MCF 10A (cell line): ENCODE measurements at regions not wholly inside any gene's neighbourhood (a gene's known extent, or its start where the extent isn't known, plus 50 kb on each side); places are given as distances from the start of the nearest gene placed in this dataset.

Experiments used
- BruUV-seq: library from RNA; stranded (reverse); fragments of 400-500 nt; replicated peaks from 2 replicates; lab custom pipeline; 2021; lab: Mats Ljungman, UMichigan
- CTCF ChIA-PET: fragments of 300-600 bp; sonication (Branson Sonifier 250); formaldehyde crosslinking; extraction: SDS; loops from one replicate; lab custom pipeline; 2021; ENCODE audit warnings: antibody characterized with exemption, inconsistent platforms; lab: Yijun Ruan, JAX
- POLR2A ChIA-PET: fragments of 300-600, 350-650 bp; sonication (Branson Sonifier 250); formaldehyde crosslinking; extraction: SDS; loops from one replicate; lab custom pipeline; 2020; ENCODE audit warnings: antibody characterized with exemption, inconsistent platforms; lab: Yijun Ruan, JAX
- DNase-seq: peaks from one replicate; pipeline ENCODE4 v3.0.0-alpha.2; 2018; ENCODE audit not compliant: unreplicated experiment
- H3K27ac Mint-ChIP-seq: one replicate; pipeline ENCODE4 v1.8.0; 2022; ENCODE audit warnings: mild to moderate bottlenecking, low read depth, mixed read lengths; ENCODE audit not compliant: unreplicated experiment
- H3K27me3 Mint-ChIP-seq: one replicate; pipeline ENCODE4 v1.8.0; 2022; ENCODE audit warnings: mixed read lengths; ENCODE audit not compliant: insufficient read depth, unreplicated experiment
- H3K36me3 Mint-ChIP-seq: one replicate; pipeline ENCODE4 v1.8.0; 2022; ENCODE audit warnings: mild to moderate bottlenecking, moderate library complexity, mixed read lengths; ENCODE audit not compliant: insufficient read depth, unreplicated experiment
- H3K4me1 Mint-ChIP-seq: one replicate; pipeline ENCODE4 v1.8.0; 2022; ENCODE audit warnings: mixed read lengths; ENCODE audit not compliant: insufficient read depth, unreplicated experiment
- H3K4me3 Mint-ChIP-seq: one replicate; pipeline ENCODE4 v1.8.0; 2022; ENCODE audit warnings: mild to moderate bottlenecking, moderate library complexity, mixed read lengths; ENCODE audit not compliant: unreplicated experiment
- H3K9me3 Mint-ChIP-seq: one replicate; pipeline ENCODE4 v1.8.0; 2022; ENCODE audit warnings: mixed read lengths; ENCODE audit not compliant: unreplicated experiment
- intact Hi-C: fragments of 100-400 bp; cut with micrococcal nuclease; formaldehyde crosslinking; loops from 2 replicates; pipeline ENCODE4 v1.14.1; 2022
- TF ChIP-seq, protein P1 (sequence below): fragments of 200-600 bp; IDR thresholded peaks from one replicate; pipeline ENCODE4 v1.8.0; 2022; ENCODE audit warnings: antibody characterized with exemption, mild to moderate bottlenecking; ENCODE audit not compliant: unreplicated experiment

DNA sequence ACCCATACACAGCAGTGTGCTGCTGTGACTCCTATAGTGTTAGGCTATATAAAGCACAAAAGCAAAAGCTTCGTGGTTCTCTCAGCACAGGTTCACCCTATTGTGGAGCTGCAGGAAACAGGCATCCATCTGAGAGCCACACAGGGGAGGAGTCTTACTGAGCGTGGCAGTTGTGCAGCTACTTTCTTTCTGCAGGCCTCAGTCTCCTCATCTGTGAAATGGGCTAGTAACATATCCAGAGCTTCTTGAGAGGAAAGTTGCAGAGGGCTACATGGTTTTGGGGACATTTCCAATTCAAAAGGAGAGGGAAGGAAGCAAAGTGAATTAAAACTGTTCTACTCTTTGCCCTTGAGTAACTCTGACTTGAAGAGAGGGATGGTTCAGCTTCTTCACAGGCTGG is 142.0 kb downstream of the FOXD2 start:
- Mint-ChIP-seq H3K9me3 (no peaks in the 10 kb centered on the region), H3K4me1 (peaks cover 26% of the 10 kb centered on the region), H3K27ac (no peak overlapping the region), H3K27me3 (no peaks in the 10 kb centered on the region), H3K36me3 (no peaks in the 10 kb centered on the region), H3K4me3 (no peak overlapping the region)
- no peak for DNase-seq
- CTCF ChIA-PET: interaction anchor here (0.6 to 2.3 kb wide), 9 partner anchors 9 to 191 kb away, joined by 3 to 20 read pairs (median 4); no protein-coding TSS in a partner anchor
- intact Hi-C loops: no loop called here
- POLR2A ChIA-PET: interaction anchor here (0.5 to 1.2 kb wide), 3 partner anchors 10 to 113 kb away, joined by 3 to 4 read pairs (median 3); no protein-coding TSS in a partner anchor
- TF ChIP-seq, protein P1, sequence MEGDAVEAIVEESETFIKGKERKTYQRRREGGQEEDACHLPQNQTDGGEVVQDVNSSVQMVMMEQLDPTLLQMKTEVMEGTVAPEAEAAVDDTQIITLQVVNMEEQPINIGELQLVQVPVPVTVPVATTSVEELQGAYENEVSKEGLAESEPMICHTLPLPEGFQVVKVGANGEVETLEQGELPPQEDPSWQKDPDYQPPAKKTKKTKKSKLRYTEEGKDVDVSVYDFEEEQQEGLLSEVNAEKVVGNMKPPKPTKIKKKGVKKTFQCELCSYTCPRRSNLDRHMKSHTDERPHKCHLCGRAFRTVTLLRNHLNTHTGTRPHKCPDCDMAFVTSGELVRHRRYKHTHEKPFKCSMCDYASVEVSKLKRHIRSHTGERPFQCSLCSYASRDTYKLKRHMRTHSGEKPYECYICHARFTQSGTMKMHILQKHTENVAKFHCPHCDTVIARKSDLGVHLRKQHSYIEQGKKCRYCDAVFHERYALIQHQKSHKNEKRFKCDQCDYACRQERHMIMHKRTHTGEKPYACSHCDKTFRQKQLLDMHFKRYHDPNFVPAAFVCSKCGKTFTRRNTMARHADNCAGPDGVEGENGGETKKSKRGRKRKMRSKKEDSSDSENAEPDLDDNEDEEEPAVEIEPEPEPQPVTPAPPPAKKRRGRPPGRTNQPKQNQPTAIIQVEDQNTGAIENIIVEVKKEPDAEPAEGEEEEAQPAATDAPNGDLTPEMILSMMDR: no peak
- BruUV-seq: no TSS peak

GRCh38 chr1:47580451-47580995 is 142.7 kb downstream of the FOXD2 start:
- H3K36me3 Mint-ChIP-seq: no peaks in the 10 kb centered on the region

GRCh38 chr1:47582891-47583608 is 145.2 kb downstream of the FOXD2 start:
- CTCF ChIA-PET: no interaction called here
- Mint-ChIP-seq H3K27me3 (no peaks in the 10 kb centered on the region), H3K4me1 (peaks cover 17% of the 10 kb centered on the region), H3K4me3 (no peak overlapping the region), H3K27ac (no peak overlapping the region), H3K9me3 (no peaks in the 10 kb centered on the region), H3K36me3 (no peaks in the 10 kb centered on the region)
- intact Hi-C loops: no loop called here
- DNase-seq: peak; percentile 21
- POLR2A ChIA-PET: interaction anchor here (1.0 kb wide), 1 partner anchor 9 kb away, joined by 4 read pairs; no protein-coding TSS in a partner anchor
- BruUV-seq: no TSS peak
- TF ChIP-seq, protein P1: no peak

More at GRCh38 chr1:47580451-47580995, 142.7 kb downstream of the FOXD2 start:
- DNase-seq: no peak
- intact Hi-C loops: no loop called here
- Mint-ChIP-seq H3K27ac (no peak overlapping the region), H3K9me3 (no peaks in the 10 kb centered on the region), H3K27me3 (no peaks in the 10 kb centered on the region), H3K4me3 (no peak overlapping the region), H3K4me1 (peaks cover 27% of the 10 kb centered on the region)
- no TSS peak for BruUV-seq
- CTCF ChIA-PET: interaction anchor here (0.7 to 2.3 kb wide), 12 partner anchors 9 to 923 kb away, joined by 3 to 20 read pairs (median 3); partner anchors contain the start of gene FOXD2
- POLR2A ChIA-PET: interaction anchor here (1.2 kb wide), 1 partner anchor 11 kb away, joined by 4 read pairs; no protein-coding TSS in a partner anchor
- TF ChIP-seq, protein P1: no peak

- Mint-ChIP-seq H3K4me3 (no peak overlapping the region), H3K9me3 (no peaks in the 10 kb centered on the region)
- CTCF ChIA-PET: interaction anchor here (1.3 kb wide), 1 partner anchor 15 kb away, joined by 7 read pairs; no protein-coding TSS in a partner anchor
These were observed 146.4 kb downstream of the FOXD2 start for GRCh38 chr1:47584249-47584648.

More at GRCh38 chr1:47584249-47584648, 146.4 kb downstream of the FOXD2 start:
- no peak overlapping the region for H3K27ac Mint-ChIP-seq
- H3K36me3 Mint-ChIP-seq: no peaks in the 10 kb centered on the region
- H3K4me1 Mint-ChIP-seq: peaks cover 17% of the 10 kb centered on the region
- no peak for DNase-seq
- no peaks in the 10 kb centered on the region for H3K27me3 Mint-ChIP-seq
- intact Hi-C loops: no loop called here
- POLR2A ChIA-PET: no interaction called here
- TF ChIP-seq, protein P1: no peak
- BruUV-seq: no TSS peak
